Inferior parietal cortex (tissue), 1 donor: ENCODE measurements at regions not wholly inside any gene's neighbourhood (a gene's known extent, or its start where the extent isn't known, plus 50 kb on each side); places are given as distances from the start of the nearest gene placed in this dataset.
"Not testable (repeated sequence)": the region's sequence is repeated elsewhere in the genome, so short reads cannot be mapped to it uniquely, and the experiment has no call there.

Experiments
- DNase-seq: peaks from one replicate; pipeline ENCODE4 v3.0.0-alpha.2; 2016; ENCODE audit errors: extremely low spot score

DNA sequence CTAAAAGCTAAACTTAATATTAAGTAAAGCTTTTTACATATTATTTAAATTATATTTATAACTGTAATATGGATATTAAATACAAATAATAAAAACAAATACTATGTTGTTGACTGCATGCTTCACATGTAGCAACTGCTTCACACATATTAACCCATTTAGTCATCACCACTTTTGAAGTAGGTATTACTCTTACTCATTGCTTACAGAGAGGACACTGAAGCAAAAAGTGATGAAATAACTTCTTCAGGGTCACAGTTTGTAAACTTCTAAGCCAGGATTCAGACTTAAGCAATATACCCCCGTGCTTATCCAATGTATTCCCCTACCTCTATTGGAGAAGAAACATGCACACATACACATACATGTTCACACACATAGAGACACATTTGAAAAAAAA is 166.6 kb downstream of the DKK2 start:
- DNase-seq, result no peak

DNA sequence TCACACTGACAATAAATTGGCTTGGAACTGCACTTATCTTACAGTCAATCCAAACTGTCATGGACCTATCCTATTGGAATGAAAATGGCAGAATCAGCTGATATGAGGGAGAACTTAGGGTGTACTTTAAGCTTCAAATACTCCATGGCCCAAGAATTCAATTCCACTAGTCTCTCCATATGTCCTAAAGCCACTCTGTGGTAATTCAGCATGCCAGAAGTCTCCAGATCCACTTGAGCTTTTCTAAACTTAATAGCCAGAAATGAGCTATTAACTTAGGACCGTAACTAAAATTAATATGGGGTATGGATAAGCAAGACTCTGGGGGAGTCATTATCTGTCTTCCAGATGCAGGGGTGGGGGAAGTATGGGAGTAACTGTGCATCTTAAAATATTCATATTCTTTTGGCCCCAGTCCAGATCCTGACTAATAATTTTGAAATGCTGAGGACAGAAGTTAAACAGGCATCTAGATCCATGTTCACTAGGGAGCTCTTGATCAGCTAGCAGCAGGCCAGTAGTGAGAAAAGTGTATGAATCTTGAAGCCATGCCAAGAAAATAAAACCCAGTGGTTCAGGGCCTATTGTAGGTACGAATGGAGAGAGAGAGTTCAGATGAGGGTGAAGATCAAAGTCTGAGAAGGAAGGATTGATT is 167.6 kb downstream of the DKK2 start:
- DNase-seq, result no peak

DNA sequence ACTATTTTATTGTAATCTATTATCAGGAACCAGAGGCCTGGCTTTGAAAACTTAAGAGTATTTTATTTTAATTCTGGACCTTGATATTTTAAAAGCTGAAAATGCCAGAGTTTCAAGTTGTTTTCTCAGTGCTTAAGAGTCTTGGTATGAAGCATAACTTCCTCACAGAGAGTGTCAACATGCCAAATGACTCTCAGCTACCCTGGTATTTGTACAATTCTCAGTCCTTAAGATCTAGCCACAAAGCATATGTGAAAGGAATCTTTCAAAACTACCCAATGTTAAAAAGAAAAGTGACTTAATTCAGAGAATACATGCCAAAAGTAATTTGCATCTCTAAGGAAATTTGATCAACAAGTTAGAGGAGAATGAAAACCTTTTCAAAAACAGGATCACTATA is 171.9 kb downstream of the DKK2 start:
- no peak for DNase-seq

DNA sequence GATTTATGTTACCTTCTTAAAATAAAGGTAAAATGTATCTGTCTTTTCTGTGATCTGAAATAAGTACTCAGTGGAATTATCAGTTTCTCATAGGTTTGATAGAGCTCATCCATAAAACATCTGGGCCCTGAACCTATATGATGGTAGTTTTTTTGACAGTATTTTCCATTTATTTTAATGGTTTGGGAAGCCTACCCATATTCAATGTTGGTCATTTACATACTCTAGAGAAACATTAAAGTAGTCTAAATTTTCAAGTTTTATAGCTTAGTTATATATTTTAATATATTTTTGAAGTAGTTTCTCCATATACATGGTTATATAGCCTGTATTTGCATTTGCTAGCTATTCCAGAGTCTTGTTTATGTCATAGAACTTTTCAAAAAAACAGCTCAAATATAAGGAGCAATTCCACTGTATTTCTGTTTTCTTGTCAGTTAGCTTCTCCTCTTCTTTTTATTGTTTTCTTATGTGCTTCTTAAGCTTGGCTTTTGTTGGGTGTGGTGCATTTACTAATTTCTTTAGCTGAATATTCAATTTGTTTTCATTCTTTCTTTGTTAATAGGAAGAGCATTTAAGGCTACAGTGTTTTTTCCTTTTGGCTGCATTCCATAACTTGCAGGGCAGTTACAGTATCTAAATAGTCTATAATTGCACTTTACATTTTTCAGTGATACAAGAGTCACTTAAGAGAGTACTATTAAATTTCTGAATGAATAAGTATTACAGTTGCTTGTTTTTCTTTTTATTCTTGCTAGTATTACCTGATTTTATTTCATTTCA is 181.4 kb downstream of the DKK2 start:
- DNase-seq, result no peak

DNA sequence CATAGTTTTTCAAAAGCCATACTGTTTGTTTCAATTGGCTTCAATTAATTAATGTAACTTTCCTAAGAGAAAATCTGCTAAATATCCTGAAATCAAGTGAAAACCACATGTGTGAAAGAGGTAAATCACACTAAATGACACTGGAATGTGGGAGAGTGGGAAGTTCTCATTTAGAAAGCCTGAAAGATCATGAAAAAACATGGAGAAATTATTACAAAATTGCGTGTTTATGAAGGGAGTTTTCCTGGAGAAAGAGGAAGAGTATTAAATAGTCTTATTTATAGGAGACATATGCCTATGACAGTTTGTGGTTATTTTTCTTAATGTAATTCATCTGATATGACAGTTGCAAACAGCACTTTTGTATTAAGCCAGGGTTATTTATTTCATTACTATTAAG is 183.7 kb downstream of the DKK2 start:
- DNase-seq, result no peak

DNA sequence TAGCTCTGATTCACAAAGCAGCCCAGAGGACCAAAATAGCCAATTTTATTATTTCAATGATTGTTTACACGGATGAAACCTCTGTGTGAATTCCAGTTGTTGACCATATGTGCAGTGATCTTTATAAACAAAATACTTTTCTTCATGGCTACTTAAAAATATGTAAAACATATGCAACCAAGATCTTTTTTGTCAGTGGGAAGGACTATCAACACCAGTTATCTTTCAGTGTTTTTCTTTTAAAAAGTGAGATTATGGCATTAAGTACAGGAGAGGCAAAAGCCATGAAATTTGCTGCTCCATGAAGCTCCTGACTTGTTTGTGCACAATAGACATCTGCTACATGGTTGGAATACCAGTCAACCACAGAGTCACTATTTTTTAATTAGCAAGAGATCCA is 184.4 kb downstream of the DKK2 start:
- DNase-seq, result no peak

DNA sequence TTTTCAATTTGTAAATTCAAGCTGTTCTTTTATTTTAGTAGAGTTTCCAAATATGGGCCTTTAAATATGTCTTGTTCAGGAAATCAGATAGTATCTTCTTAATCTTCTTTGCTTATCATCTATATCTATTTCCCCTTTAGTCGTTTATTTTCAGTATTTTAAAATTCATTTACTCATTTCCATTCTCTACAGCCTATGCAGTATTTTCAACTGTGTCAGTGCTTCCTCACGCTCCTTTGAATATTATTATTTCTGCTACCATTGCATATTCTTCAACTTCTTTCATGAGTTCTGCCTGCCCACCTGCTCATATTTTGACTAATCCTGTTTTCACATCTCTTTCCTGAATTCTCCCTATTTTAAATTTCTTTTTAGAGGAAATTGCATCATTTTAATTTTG is 185.4 kb downstream of the DKK2 start:
- DNase-seq, result no peak

DNA sequence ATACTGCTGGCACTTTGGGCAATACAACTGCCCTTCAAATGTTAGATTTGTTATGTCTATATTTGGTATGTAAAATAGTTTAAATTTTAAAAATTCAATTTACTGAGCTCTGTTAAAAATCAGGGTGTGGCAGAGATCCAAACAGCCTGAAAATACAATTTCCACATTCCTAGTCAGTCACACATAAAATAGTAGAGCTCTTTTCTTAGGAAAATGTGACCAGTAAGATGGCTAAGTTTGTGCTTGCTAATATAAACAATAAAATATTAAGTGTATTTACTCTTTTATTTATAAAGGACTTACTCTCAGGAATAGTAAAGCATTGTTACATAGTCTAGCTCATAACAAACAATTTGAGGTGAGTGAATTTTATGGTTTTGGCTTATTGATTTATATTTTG is 200.2 kb downstream of the DKK2 start:
- DNase-seq, result no peak

DNA sequence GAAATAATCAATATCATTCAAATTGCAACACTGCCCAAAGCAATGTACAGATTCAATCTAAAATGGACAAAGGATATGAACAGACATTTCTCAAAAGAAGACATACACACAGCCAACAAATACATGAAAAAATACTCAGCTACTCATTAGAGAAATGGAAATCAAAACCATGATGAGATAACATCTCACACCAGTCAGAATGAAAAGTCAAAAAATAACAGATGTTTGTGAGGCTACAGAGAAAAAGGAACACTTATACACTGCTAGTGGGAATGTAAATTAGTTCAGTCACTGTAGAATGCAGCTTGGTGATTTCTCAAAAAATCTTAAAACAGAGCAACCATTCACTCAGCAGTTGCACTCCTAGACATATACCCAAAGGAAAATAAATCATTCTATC is 205.2 kb downstream of the DKK2 start:
- DNase-seq, result no peak

DNA sequence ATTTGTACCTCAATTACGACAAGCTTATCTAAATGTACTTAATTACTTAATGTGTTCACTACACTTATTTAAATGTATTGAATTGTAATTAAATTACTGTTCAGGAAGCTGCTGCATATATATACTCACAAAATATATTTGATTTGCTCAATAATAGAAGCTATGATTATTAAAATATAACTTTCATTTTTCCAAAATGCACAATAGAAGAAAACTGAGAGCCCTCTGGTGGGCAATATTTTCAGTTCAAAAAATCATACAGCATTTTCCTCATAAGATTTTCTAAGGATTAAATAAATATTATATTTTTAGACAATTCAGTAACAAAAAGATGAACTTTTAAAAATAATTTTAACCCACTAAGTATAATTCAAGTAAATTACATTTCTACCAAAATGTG is 217.3 kb downstream of the DKK2 start:
- no peak for DNase-seq

DNA sequence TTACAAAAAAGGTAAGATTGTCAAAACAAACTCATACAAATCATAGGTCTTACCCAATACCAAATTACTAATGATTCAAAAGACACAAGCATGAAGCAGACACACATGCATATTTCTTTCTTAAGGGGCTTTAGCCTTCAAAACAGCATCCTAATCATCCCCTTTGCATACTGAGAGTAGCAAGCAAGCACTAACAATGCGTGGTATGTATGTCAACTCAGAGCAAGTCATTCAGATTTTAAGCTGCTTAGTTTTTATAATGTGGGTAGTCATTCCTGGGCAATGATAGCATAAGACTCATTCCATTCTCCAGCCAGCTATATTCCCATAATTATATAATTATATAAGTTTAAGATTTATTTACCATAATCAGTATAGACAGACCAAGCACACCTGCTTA is 219.6 kb downstream of the DKK2 start:
- DNase-seq, result no peak

DNA sequence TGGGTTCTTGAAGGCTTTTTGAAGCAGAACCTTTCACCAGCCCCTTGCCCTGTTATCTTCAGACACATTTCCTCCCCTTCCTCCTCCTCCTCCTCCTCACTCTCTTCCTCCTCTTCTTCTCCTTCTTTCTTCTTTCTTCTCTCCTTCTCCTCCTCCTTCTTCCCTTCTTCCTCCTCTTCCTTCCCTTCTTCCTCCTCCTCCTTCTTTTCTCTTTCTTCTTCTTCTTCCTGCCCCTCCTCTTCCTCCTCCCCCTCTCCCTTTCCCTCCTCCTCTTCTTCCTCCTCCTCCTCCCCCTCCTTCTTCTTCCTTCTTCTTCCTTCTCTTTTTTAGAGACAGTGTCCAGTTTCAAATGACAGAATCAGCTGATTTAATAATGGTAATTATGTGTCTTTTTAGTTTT is 226.0 kb downstream of the DKK2 start:
- DNase-seq, result no peak

DNA sequence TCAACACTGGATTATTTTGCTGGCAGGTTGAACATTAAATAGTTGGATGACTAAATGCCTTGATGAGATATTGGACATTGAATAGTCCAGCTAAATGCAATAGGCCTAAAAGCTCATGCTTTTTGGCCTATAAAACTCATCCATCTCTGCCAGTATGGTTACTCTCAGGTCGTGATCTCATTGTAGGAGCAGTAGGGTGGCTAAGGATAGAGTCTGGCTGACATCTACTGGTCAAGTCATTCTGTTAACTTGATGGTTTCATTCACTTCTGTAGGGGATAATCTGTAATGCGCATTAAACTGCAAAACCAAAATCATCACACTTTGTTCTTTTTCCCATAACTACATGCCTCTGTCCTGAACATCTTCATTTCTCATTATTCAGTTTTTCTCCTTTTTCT is 227.0 kb downstream of the DKK2 start:
- no peak for DNase-seq

DNA sequence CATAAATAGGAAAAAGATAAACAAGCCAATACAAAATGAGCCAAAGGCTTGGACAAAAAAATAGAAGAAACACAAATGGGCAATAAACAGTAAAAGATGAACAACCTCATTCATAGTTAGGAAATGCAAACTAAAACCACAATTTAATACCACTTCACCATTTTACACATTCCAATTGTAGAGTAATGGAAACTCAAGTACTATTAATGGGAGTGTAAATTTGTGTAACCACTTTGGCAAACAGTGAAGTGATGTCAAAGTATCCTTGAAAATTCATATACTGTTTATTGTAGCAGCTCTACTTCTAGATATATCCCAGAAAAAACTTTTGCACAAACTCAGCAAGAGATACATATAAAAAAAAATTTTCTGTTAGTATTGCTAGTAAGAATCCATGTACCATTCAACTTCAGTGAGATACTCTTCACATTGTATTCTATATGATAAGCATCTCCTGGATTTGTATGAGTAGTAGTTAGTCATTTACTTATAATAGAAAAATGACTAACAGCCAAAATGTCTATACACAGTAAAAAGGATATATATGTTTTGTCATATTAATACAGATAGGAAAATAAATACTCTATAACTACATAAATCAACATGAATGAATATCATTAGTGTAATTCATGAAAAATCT is 229.8 kb downstream of the DKK2 start:
- DNase-seq, result no peak

DNA sequence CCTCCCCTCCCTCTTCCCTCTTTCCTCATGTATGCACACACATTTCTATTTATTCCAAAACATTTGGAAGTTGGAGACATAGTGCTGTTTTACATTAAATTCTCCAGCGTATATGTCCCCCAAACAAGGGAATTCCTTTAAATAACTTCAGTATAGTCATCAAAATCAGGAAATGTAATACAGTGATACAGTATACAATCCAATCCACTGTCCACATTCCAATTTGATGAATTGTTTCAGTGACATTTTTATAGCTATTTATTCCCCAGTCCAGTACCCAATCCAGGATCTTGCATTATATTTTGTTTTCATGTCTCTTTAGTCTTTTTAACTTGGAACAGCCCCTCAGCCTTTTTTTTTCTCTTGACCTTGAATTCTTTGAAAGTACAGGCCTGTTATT is 233.0 kb downstream of the DKK2 start:
- no peak for DNase-seq

DNA sequence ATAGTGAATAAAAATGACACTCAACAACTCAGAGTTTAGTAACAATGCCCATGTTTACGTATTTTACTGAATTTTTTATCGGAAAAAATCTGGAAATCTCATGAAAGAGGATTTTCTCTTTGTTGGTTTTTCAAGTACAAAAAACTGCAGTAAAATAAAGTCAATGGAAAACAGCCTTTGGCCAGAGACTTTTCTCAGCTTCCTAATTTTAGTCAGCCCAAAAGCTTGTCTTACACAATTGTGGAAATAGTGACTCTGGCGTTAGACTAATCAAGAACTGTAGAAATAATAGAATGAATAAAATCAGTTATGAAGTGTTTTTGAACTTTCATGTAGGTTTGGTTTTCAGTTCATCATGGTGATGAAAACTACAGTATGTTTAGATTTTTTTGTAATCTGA is 234.7 kb downstream of the DKK2 start:
- no peak for DNase-seq

DNA sequence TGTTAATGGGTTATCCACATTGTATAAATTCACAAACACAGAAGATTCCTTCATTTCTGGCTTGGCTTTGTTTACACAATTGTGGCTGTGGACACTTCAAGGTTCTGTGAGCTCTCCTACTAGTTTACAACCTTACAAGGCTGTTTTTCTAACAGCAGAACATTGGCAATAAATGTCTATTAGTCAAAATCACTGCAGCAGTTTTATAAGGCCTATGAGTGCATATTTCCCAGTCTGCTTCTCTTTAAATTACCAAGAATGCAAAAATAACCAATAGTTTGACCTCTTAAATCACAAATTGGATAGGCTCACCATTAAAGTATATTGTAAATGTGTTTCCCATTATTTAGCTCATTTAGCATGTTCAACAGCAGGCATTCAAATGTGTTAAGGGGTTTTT is 239.2 kb downstream of the DKK2 start:
- no peak for DNase-seq

DNA sequence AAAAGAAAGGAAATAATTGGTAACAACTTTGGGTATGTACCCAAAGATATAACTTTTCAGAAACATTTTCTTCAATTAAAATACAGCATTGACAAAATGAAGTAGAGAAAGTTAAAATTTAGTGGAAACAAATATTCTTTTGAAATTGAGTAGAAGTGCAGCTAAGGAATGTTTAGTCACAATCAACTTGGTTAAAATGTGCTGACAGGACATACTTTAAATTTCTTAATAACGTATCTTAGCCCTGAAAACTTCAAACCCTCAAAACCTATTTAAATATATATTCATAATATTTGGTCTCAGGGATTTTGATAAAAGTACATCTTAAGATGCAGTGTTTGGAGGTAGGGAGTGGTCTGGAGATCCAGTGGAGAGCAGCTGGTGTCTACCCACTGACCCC is 240.8 kb downstream of the DKK2 start:
- DNase-seq, result no peak

DNA sequence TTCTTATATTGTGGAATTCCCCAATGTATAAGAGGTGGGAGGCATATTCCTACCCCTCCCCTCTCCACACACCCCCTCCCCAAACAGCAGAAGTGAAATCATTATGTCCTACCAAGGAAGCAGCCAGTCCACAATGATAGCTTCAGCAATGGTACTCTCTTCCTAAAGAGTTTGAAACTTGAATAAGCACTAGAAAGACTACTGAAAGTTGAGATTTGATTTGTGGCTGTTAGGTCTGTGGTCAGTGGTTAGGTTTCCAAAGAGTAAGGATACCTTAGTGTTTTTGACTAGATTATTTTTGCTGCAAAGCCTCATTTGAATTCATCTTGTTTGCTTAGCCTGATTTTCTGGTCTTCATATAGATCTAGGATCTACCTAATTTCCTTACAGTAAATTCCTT is 242.2 kb downstream of the DKK2 start:
- no peak for DNase-seq

DNA sequence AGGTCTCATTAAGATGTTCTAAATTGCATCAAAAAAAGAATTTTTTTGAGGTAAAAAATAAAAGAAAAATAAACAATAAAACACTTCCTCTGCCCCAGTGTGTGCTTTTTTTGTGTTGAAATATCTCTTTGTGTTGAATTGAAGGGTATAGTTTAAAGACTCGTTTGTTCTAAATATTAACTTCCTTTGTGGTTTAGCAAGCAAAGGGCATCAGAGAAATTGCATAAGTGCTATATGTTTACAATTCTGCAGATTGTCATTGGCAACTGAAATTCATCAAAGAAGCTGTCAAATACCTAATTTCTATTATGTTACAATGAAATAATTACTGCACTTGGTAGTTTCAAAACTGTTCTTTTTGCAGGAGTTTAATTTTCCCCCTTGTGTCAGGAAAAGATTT is 260.5 kb downstream of the DKK2 start:
- no peak for DNase-seq

DNA sequence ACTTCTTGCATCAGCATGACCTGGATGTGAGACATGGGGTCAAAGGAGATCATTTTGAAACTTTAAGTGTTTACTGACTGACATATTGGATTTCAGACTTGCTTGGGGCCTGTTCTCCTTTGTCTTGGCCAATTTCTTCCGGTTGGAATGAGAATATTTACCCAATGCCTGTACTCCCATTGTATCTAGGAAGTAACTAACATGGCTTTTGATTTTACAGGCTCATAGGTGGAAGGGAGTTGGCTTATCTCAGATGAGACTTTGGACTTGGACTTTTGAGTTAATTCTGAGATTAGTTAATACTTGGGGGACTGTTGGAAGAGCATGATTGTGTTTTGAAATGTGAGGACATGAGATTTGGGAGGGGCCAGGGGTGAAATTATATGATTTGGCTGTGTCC is 262.1 kb downstream of the DKK2 start:
- DNase-seq, result not testable (repeated sequence)

DNA sequence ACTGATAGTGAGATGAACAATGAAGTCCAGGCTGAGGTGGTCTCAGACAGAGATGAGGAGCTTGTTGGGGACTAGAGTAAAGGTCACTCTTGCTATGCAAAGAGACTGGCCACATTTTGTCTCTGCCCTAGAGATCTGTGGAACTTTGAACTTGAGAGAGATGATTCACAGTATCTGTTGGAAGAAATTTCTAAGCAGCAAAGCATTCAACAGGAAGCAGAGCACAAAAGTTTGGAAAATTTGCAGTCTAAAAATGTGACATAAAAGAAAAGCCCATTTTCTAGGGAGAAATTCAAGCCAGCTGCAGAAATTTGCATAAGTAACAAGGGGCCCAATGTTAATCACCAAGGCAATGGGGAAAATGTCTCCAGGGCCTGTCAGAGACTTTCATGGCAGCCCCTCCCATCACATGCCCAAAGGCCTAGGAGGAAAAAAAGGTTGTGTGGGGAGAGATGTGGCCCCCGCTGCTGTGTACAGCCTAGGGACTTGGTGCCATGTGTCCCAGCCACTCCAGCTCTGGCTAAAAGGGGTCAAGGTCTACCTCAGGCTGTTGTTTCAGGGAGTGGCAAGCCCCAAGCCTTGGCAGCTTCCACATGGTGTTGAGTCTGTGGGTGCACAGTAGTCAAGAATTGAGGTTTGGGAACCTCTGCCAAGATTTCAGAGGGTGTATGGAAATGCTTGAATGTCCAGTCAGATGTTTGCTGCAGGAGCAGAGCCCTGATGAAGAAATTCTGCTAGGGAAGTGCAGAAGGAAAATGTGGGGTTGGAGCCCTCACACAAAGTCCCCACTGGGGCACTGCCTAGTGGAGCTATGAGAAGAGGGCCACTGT is 262.8 kb downstream of the DKK2 start:
- no peak for DNase-seq
